Loucy (cell line): ENCODE measurements at regions not wholly inside any gene's neighbourhood (a gene's known extent, or its start where the extent isn't known, plus 50 kb on each side); places are given as distances from the start of the nearest gene placed in this dataset.

Source experiments
- H2AFZ ChIP-seq: fragments of 200-600 bp; sonication (generic); 2 replicates; pipeline ENCODE4 v1.6.0; 2016; ENCODE audit warnings: antibody characterized with exemption, mild to moderate bottlenecking, low read length, moderate library complexity
- H3F3A ChIP-seq: fragments of 200-600 bp; 2 replicates; pipeline ENCODE4 v1.6.0; 2016; ENCODE audit warnings: antibody characterized with exemption, low read depth, mild to moderate bottlenecking
- H3K27me3 ChIP-seq: fragments of 200-600 bp; sonication (generic); 2 replicates; pipeline ENCODE4 v1.6.1; 2014; ENCODE audit warnings: low read length, mild to moderate bottlenecking; ENCODE audit not compliant: insufficient read depth, poor library complexity, severe bottlenecking
- H3K36me3 ChIP-seq: fragments of 200-600 bp; sonication (generic); 2 replicates; pipeline ENCODE4 v1.6.1; 2016; ENCODE audit warnings: low read length; ENCODE audit not compliant: insufficient read depth
- H3K4me1 ChIP-seq: fragments of 200-600 bp; sonication (generic); 2 replicates; pipeline ENCODE4 v1.5.1; 2014; ENCODE audit warnings: low read length, mild to moderate bottlenecking; ENCODE audit not compliant: insufficient read depth, poor library complexity, severe bottlenecking
- H3K4me2 ChIP-seq: fragments of 200-600 bp; sonication (generic); 2 replicates; pipeline ENCODE4 v1.6.0; 2014; ENCODE audit warnings: antibody characterized with exemption, low read length, low read depth, mild to moderate bottlenecking; ENCODE audit not compliant: poor library complexity, severe bottlenecking
- H3K4me3 ChIP-seq: fragments of 200-600 bp; sonication (generic); 2 replicates; pipeline ENCODE4 v1.5.1; 2014; ENCODE audit warnings: low read length, mild to moderate bottlenecking, mixed read lengths; ENCODE audit not compliant: poor library complexity, severe bottlenecking
- H3K79me2 ChIP-seq: fragments of 200-600 bp; sonication (generic); 2 replicates; pipeline ENCODE4 v1.6.1; 2014; ENCODE audit warnings: low read length; ENCODE audit not compliant: insufficient read depth
- H3K9ac ChIP-seq: fragments of 200-600 bp; sonication (generic); 2 replicates; pipeline ENCODE4 v1.6.0; 2014; ENCODE audit warnings: mild to moderate bottlenecking, low read depth, low read length, moderate library complexity; ENCODE audit not compliant: poor library complexity, severe bottlenecking
- H3K9me2 ChIP-seq: fragments of 200-600 bp; sonication (generic); replicated peaks from 2 replicates; pipeline ENCODE4 v1.6.1; 2016; ENCODE audit warnings: low read depth, low read length, mixed read lengths
- H3K9me3 ChIP-seq: fragments of 200-600 bp; sonication (generic); 2 replicates; pipeline ENCODE4 v1.6.1; 2014; ENCODE audit warnings: mild to moderate bottlenecking, antibody characterized with exemption, low read length, low read depth; ENCODE audit not compliant: insufficient read depth
- H4K20me1 ChIP-seq: fragments of 200-600 bp; sonication (generic); 2 replicates; pipeline ENCODE4 v1.6.0; 2014; ENCODE audit warnings: antibody characterized with exemption, low read length, mild to moderate bottlenecking; ENCODE audit not compliant: insufficient read depth, poor library complexity, severe bottlenecking
- CTCF ChIP-seq: fragments of 200-600 bp; sonication (generic); conservative IDR thresholded peaks from 2 replicates; pipeline ENCODE4 v1.5.1; 2014; ENCODE audit warnings: mild to moderate bottlenecking, antibody characterized with exemption, low read length
- EZH2phosphoT487 ChIP-seq: fragments of 200-600 bp; IDR thresholded peaks from 2 replicates; pipeline ENCODE4 v1.6.1; 2018; ENCODE audit warnings: antibody characterized with exemption, mild to moderate bottlenecking, moderate library complexity, borderline replicate concordance

GRCh38 chr3:157754451-157754850, 251.2 kb upstream of the VEPH1 start:
- Histone ChIP-seq H3K79me2 (no peaks in the 10 kb centered on the region), H3K9me2 (no peaks in the 10 kb centered on the region), H3K27me3 (no peaks in the 10 kb centered on the region), H4K20me1 (no peaks in the 10 kb centered on the region), H3K36me3 (no peaks in the 10 kb centered on the region), H3K9me3 (no peaks in the 10 kb centered on the region), H3F3A (no peaks in the 10 kb centered on the region), H3K4me3 (no peak overlapping the region), H3K4me1 (no peaks in the 10 kb centered on the region), H3K9ac (no peak overlapping the region), H2AFZ (no peak overlapping the region), H3K4me2 (no peak overlapping the region)
- no peak for TF ChIP-seq CTCF
- no peak for TF ChIP-seq EZH2phosphoT487

GRCh38 chr3:157753787-157754136, 250.5 kb upstream of the VEPH1 start:
- no peak overlapping the region for H3K9ac ChIP-seq
- no peaks in the 10 kb centered on the region for H4K20me1 ChIP-seq
- TF ChIP-seq EZH2phosphoT487 (no peak), CTCF (no peak)
- H3K36me3 ChIP-seq = no peaks in the 10 kb centered on the region
- no peak overlapping the region for H3K4me3 ChIP-seq
- H3K9me2 ChIP-seq = no peaks in the 10 kb centered on the region
- H2AFZ ChIP-seq = no peak overlapping the region
- H3K4me2 ChIP-seq = no peak overlapping the region
- H3F3A ChIP-seq = no peaks in the 10 kb centered on the region
- no peaks in the 10 kb centered on the region for H3K9me3 ChIP-seq
- H3K27me3 ChIP-seq = no peaks in the 10 kb centered on the region
- H3K4me1 ChIP-seq = no peaks in the 10 kb centered on the region
- H3K79me2 ChIP-seq = no peaks in the 10 kb centered on the region

GRCh38 chr3:157752956-157753786, 250.0 kb upstream of the VEPH1 start:
- Histone ChIP-seq H3F3A (no peaks in the 10 kb centered on the region), H4K20me1 (no peaks in the 10 kb centered on the region), H3K9me2 (no peaks in the 10 kb centered on the region), H3K4me2 (no peak overlapping the region), H3K9ac (no peak overlapping the region), H3K4me1 (no peaks in the 10 kb centered on the region), H3K9me3 (no peaks in the 10 kb centered on the region), H3K36me3 (no peaks in the 10 kb centered on the region), H3K79me2 (no peaks in the 10 kb centered on the region), H3K4me3 (no peak overlapping the region), H2AFZ (no peak overlapping the region), H3K27me3 (no peaks in the 10 kb centered on the region)
- TF ChIP-seq CTCF = no peak
